GM19455 (cell line): ENCODE measurements at regions not wholly inside any gene's neighbourhood (a gene's known extent, or its start where the extent isn't known, plus 50 kb on each side); places are given as distances from the start of the nearest gene placed in this dataset.
"Not testable (repeated sequence)": the region's sequence is repeated elsewhere in the genome, so short reads cannot be mapped to it uniquely, and the experiment has no call there.

Experiments used
- ATAC-seq: cut with Tn5 transposase; IDR thresholded peaks from one replicate; pipeline ENCODE4 v1.9.1; 2021; ENCODE audit not compliant: unreplicated experiment

DNA sequence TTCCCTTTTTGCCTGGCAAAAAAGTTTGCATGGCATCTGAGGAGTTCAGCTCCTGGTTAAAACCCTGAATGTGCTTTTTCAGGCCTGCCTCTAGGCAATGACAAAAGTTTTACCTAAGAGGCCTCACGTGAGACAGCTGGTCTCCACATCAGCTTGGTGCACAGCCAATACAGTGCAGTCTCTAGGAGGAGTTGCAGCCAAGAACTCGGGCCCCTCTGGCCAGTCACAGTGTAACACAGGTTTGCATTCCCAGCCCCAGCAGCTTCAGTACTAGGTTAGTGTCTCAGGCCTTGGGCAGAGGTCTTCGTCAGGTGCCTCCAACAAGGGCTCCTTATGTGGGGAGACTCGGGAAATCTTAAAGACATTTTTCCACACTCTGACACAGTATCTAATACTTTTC is 771.7 kb downstream of the SORCS1 start:
- ATAC-seq: no peak

DNA sequence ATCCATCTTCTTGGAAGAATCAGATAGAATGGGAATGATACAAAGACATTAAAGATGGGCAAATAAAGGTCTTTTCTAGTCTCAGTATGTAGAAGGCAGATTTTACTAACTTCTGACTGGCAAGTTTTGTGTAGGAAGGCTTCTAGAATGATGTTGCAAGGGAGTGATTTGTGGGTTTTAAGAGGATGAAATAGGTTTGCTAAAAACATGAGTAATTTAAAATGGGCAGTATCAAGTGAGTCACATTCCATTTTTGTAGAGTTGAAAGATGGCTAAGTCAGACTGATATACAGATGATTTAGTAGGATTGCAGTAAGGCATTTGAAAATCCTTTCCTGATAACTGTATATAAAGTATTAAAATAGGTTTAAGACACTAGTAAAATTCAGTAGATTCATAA is 777.4 kb downstream of the SORCS1 start:
- no peak for ATAC-seq

DNA sequence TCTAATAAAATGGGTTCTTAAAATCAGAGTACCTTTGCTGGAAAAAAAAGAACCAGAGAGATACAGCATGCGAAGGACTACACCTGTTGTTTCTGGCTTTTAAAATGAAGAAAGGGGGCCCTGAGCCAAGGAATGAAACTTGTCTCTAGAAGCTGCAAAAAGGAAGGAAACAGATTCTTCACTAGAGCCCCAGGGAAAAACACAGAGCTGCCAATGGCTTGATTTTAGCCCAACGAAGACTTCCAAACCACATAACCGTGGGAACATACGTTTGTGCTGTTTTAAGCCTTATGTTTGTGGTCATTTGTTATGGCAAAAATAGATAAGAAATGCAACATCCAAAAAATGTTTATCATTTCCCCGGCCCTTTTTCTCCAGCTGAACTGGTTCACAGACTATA is 780.0 kb downstream of the SORCS1 start:
- no peak for ATAC-seq

DNA sequence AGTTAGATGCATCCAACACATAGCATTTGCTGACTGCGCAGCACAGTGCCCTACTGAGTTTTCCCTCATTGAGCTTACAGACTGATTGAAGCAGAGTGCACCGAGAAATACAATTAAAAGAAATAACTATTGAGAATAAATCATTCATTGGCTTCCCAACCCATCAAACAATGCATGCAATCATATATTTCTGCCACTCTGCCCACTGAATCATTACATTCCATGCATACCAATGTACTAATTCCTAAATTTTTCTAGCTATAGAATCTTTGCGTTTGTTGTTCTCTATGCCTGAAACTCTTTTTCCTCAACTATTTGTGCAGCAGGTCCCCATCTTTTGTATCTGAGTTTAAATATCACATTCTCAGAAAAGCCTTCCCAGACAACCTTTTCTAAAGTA is 783.8 kb downstream of the SORCS1 start:
- ATAC-seq: no peak

DNA sequence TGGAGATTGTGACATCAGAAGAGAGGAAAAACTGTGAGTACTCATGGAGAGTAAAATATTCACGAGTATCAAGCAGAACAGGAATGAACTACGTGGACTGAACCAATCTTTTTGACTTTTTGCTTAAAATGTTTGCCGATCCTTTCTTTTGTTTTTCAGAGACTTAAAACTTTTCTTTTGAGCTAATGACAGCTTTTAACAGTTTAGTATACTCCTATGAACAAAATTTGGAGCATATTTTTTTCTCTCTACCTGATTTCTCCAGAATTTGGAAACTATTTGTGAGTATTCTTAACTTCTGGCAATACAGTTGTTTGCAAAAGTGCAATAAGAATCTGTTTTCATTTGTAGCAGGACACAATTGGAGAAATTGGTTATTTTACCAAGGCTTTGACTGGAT is 786.3 kb downstream of the SORCS1 start:
- ATAC-seq: no peak

DNA sequence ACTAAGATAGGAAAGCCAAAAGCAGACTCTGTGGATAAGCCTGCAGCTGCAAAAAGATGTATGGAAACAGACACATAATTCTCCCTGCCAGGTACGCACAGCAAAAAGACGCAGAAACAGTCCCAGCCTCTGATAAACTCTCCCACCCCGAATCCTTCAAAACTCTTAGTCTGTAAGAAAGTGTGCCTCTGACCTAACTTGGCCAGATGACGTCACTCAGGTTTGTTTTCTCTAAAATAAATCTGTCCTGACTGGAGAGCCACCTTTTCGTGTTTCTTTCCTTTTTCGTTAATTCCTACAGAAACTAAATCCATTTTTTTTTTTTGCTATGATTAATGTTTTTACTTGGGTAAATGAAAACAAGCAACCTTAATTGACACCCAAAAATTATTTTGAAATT is 793.8 kb downstream of the SORCS1 start:
- no peak for ATAC-seq

DNA sequence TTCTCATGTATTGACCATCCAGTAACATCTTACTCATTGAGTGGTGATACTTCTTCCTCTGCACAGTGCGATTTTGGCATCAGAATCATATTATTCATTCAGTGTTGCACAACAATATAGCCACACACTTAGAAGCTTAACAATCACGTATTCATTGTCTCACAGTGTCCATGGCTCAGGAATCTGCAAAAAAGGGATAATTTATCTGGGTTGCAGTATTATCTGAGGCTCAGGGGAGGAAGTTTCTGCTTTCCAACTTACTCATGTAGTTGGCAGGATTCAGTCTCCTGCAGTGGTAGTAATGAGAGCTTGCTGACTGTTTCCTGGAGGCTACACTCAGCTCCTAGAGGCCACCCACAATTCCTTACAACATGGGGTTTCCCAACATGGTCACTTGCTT is 803.6 kb downstream of the SORCS1 start:
- ATAC-seq: no peak

DNA sequence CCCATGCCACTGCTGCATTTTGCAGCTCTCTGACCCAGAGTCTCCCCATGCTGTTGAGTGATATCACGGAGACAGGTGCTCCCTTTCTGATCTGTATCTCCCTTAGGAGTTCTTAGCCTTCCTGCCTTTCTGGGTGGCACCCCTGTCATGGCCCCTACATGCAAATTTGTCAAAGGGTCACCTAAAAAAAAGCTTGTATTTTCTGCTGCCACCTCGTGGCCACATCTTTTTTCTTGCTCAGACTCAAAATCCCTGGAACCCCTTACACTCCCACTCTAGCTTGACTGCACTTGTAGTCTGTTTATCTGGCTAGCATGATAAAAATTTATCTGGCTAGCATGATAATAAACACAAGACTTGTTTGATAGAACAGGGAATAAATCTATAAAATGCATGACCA is 809.1 kb downstream of the SORCS1 start:
- no peak for ATAC-seq

DNA sequence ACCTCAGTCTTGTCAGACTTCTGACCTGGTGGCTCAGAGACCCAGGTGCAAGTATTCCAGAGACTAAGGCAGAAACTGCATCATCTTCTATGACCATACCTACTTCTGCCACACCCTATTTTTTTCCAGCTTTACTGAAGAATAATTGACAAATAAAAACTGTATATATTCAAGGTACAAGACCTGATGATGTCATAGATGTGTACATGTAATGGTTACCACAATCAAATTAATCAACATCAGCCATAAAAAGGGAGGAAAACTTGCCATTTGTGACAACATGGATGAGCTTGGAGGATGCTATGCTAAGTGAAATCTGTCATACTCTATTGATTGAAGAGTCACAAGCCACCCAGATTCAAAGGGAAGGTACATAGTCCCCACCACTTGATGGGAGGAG is 815.6 kb downstream of the SORCS1 start:
- ATAC-seq: no peak

DNA sequence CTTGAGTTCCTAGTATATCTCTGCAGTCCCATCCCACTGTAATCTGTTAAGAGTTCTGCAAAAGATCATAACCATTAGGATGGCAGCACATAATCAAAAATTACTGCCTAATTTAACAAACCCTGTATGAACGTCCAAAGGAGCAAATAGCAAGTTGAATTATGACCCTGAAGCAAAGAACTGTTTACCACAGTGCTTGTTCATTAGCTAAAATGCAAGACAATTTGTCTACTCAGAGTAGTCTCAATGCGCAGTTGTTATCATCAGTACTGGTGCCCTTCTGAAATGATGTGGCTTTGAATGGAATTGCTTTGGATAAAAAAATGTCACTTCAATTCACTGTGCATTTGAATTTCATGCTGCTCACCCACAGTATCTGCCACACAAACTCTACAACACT is 817.0 kb downstream of the SORCS1 start:
- ATAC-seq: no peak

DNA sequence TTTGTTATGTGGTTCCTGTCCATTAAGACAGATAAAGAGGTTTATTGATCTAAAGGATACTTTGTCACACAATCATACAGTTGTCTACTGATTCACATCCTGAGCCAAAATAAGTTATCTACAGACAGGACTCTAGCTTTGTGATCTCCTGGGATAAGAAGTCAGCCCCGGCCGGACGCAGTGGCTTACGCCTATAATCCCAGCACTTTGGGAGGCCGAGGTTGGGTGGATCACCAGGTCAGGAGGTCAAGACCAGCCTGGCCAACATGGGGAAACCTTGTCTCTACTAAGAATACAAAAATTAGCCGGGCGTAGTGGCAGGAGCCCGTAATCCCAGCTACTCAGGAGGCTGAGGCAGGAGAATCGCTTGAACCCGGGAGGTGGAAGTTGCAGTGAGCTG is 821.0 kb downstream of the SORCS1 start:
- ATAC-seq: not testable (repeated sequence)

DNA sequence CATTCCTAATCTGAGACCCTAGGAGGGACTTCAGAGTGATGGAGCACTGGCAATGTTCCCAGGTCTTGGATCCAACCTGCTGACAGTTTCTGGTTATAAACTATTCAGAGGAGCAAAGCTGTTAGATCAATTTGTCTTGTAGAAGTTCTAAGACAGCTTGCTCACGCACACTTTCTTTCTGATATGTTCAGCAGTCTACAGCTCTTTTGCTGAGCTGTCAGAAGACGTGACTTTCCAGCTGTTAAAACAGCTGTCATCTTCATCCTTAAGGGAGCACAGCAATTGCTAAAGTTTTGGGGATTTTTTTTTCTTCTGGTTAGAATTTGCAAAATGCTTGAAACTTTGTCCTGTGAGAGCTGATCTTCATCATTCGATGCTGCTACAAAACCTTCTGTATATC is 823.1 kb downstream of the SORCS1 start:
- ATAC-seq: no peak

DNA sequence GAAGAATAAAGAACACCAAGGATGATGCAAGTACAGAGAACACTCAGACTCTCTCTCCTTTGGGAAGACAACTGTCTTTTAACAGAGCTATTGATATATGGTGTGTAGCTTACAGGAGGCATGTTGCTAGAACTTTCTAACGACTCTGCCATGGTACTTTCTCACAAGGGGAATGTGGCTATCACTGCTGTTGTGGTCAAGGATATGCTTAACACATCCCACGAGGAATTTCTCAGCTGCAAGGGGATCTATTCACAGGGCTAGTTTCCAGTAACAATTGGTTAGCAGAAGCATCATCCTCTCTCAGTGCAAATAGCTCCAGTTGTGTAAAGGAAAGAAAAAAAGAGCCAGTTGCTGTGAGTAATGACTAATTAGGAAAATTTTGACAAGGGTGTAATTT is 826.0 kb downstream of the SORCS1 start:
- no peak for ATAC-seq

DNA sequence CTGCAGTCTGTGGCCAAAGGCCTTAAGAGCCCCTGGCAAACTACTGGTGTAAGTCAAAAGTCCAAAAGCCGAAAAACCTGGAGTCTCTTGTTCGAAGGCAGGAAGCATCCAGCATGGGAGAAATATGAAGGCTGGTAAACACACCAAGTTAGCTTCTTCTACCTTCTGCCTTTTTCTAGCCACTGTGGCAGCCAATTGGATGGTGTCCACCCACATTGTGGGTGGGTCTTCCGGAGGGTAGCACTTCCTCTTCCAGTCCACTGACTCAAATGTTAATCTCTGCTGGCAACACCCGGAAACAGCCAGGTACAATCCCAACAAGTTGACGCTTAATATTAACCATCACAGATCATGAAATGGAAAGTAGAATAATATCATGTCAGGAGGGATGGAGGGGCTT is 827.6 kb downstream of the SORCS1 start:
- no peak for ATAC-seq

DNA sequence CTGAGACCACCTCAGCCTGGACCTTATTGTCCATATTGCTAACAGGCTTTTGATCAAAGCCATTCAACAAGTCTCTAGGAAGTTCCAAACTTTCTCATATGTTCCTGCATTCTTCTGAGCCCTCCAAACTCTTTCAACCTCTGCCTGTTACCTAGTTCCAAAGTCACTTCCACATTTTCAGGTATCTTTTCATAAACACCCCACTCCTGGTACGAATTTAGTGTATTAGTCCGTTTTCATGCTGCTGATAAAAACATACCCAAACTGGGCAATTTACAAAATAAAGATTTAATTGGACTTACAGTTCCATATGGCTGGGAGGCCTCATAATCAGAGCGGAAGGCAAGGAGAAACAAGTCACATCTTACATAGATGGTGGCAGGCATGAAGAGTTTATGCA is 836.8 kb downstream of the SORCS1 start:
- no peak for ATAC-seq

DNA sequence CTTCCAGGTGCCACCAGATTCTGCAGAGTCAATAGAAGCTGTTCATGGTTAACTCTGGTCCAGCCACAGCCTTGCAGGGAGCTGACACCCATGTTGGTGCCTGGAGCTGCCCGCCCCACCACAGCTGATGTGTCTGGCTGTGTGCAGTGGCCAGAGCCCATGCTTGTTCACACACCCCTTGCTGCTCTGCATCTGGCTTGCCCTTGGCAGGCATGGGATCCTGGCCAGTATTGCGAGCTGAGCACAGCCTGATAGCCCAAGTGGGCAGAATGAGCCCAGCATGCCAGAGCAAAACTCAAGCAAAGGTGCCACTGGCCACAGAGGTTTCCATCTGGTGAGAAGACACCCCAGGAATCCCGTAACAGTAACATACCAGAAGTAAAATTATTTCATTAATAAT is 843.6 kb downstream of the SORCS1 start:
- ATAC-seq: no peak

DNA sequence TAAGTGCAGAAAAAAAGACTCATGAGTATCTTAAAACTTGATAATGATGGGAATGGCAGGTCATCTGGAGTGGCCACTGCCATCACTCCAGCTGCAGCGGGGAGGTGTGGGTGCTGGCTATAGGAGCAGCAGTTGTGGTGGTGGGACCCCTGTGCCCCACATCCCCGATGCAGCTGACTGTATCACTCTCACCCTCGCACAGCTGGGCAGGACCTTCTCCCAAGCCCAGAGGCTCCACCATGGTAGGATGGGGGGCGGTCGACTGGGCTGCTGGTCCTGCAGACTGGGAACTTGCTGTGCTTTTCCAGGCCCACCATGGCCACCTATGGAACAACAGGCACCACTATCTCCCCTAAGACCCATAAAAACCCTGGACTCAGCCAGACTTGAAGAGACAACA is 844.4 kb downstream of the SORCS1 start:
- no peak for ATAC-seq

DNA sequence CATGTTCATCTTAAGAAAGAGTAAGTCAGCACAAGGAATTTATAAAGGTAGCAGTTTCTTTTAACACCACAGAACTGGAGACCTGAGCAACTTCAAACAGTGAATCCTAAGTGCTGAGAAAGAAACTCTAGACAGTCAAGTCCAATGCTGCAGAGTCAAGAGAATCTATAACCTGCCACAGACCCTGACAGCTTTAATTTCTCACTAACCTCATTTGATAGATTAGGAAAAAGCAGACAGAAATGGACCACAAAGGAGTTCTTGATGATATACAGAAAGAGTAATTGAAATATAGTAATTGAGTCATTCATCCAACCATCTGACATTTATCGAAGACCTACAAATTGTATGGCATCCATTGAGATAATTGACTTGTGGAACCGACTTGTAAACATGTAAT is 847.0 kb downstream of the SORCS1 start:
- ATAC-seq: no peak

DNA sequence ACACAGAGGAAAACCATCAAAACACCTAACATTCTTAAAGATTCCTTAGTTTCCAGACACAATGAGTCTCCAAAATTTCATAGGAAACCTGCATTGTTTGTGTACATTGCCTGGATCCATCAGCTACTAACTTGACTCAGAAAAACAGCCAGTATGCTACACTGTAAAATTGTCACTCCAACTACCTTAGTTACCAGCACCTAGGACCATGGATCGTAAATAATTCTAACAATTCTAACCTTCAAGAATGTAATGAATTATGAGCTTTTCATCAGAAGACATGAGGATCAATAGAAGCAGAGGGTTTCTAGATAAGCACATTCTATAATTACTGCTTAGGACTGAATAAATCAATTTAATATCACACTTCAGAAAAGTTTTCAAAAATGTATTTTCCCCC is 851.5 kb downstream of the SORCS1 start:
- no peak for ATAC-seq

DNA sequence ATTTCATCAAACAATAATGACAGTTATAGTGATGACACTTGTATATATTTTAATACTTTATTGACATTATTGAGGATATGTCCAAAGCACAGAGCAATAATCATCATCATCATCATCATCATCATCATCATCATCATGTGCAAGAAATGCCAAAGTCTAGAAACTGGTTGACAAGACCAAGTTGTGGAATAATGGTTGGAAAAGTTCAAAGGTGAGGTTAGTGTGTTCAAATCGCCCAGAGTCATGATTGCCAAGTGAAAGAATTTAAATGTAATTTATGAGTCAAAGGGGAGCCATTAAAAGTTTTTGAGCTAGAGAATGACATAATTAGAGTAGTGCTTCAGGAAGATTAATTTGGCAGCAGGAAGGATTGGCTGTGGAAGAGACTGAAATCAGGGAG is 852.4 kb downstream of the SORCS1 start:
- no peak for ATAC-seq

DNA sequence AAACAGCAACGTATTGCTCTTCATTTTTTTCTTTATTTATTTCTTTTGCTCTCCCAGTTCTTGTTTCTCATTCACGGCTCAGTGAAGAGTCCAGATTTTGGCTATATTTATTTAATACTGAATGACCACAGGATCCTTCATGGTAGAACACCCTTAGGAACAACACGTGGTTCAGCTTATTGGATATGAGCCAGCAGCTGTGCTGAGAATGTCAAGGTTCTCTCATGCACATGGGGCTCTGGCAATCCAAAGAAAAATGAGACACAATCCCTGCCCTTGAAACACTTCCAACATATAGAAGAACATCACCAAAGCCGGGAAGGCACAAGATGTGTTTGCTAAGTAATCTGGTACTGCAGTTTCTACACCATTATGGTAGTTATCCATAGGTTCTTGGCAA is 852.9 kb downstream of the SORCS1 start:
- ATAC-seq: no peak

DNA sequence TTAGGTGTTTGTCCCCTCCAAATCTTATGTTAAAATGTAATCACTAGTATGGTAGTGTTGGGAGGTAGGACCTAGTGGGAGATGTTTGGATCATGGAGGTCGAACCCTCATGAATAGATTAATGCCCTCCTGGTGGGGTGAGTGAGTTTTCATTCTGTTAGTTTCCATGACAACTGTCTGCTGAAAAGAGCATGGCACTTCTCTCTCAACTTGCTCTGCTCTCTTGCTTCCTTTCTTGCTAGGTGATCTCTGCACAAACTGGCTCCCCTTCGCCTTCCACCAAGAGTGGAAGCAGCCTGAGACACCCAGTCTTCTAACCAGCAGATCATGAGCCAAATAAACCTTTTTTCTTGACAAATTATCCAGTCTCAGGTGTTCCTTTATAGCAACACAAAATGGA is 853.9 kb downstream of the SORCS1 start:
- no peak for ATAC-seq

DNA sequence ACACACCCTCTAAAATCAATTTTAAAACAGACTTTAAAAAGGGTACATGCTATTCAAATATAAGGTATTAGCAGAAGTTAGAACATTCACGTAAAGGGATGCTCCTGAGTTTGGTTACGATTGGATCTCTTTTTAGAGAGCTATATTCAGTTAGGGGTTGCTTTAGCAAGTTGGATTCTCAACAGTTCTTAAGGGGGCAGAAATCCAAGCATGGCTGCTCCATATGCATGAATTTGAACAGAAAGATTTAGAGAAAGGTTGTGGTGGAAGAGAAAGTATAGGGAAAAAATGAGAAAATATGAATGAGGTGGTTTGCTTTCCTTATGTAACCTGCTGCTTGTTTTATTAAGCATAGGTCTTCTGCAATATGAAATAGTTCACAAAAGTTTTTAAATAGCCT is 855.1 kb downstream of the SORCS1 start:
- no peak for ATAC-seq

DNA sequence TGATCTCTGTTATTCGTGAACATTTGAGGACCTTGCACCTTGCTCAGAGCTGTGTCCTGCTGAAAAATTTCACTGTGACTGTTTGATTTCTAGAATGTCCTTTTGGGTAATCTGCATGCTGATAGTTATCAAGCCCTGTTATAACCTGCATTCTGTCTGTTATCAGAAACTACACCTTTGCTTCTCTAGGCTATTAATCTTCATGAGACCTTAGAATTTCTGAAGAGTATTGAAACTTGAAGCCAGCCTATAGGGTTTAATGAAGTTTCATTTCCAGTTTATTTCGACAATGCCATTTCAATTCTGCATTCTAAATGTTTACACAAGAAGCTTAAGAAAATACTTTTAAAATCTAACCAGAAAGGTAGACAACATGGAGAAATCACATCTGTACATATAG is 856.2 kb downstream of the SORCS1 start:
- no peak for ATAC-seq
